Right renal pelvis (tissue), 4 donors: ENCODE measurements at regions not wholly inside any gene's neighbourhood (a gene's known extent, or its start where the extent isn't known, plus 50 kb on each side); places are given as distances from the start of the nearest gene placed in this dataset.

Source experiments
- DNase-seq, 4 donors: peaks; one replicate each; pipeline ENCODE4 v3.0.0-alpha.2; 2013; ENCODE audit warnings: low read depth in 4 of 4, low spot score in 3 of 4, missing footprints in 1 of 4

DNA sequence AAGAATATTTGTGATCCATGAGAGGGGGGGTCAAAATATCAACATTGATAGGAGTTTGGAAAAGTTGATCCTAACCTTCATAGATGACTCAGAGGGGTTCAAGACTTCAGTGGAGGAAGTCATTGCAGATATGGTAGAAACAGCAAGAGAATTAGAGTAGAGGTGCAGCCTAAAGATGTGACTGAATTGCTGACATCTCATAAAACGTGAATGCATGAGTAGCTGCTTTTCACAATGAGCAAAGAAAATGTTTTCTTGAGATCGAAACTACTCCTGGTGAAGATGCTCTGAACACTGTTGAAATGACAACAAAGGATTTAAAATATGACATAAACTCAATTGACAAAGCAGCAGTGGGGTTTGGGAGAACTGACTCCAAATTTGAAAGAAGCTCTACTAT lies 700.7 kb upstream of the FZD8 start:
- no peak for DNase-seq

DNA sequence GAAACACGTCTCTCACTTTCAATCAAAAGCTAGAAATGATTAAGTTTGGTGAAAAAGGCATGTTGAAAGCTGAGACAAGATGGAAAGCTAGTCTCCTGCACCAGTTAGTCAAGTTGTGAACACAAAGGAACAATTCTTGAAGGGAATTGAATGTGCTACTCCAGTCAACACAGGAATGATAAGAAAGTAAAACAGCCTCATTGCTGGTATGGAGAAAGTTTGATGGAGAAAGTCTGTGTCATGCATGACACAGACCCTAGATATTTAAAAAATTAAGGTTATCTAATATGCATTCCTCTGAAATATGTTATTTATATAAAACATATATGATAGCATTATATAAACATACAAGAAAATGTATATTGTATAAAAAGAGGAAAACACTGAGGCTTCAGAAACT lies 699.4 kb upstream of the FZD8 start:
- DNase-seq, result no peak

DNA sequence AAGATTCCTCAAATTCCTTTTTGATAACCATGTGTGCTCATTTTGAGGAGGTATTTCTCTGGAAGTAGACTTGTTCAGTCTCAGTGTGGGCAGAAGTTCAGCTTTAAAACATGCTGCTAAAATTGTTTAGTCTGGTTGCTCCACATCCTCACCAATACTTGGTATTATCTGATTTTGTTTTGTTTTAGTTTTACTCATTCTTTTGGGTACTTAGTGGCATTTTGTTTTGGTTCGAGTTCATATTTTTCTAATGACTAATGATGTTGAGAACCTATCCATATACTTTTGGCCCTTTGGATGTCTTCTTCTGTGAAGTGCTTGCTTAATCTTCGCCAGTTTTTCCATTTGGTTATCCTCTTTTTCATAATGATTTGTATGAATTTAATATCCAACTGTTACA lies 694.2 kb upstream of the FZD8 start:
- no peak for DNase-seq

DNA sequence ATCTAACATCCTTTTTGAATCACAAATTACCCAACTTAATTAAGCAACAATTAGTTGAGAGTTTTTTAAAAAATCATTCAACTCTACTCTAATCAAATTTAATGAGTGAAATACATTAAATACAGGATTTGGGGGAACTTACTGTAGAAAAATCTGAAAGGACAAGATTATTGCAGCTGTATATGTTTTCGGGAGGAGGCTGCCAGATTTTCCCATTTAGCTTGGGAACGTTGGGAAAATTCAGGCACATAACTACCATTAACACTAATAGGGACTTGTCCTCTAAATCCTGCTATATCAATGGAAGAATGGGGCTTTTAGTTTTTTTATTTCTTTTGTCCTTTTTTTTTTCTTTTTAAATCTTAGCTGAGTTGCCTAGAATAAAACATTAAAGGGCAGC lies 691.4 kb upstream of the FZD8 start:
- DNase-seq, result no peak

DNA sequence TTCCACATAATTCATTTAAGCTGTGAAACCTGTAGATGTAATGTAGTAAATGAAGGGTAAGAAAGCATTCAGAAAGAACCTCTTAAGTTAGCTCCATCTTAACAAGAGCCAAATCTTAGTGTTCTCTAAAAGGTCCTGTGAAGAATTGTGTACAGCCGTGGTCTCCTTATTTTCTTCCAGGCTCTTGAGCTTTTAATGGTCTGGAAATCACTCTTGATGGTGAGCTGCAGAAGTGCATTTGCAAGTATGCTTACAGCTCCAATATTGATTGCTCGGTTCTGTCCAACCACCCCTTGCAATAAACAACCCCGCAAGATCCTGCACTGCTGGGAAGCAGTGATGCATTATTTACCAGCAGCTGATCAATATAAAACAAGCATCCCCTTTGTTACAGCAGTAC lies 690.8 kb upstream of the FZD8 start:
- DNase-seq, result no peak

GRCh38 chr10:36331121-36331520 lies 689.0 kb upstream of the FZD8 start:
- DNase-seq, result no peak

DNA sequence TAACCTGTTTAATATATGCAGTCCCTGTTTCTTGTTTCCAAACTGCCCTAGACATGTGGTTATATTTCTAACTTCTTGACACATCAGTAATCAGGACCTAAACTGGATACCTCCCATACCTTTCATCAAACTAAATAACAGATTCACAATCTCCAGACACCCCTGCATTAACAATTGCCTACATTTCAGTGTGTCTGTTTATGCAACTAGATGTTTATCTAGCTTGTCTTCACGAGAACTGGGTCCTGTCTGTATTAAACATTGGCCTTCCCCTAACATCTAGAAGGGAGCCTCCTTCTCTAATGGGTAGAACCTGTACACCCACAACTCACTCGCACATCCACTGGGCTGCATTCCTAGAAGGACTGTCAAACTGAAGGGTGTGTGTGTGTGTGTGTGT lies 683.7 kb upstream of the FZD8 start:
- DNase-seq, result no peak

- no peak for DNase-seq
Measured at GRCh38 chr10:36324831-36325230, 682.7 kb upstream of the FZD8 start.

DNA sequence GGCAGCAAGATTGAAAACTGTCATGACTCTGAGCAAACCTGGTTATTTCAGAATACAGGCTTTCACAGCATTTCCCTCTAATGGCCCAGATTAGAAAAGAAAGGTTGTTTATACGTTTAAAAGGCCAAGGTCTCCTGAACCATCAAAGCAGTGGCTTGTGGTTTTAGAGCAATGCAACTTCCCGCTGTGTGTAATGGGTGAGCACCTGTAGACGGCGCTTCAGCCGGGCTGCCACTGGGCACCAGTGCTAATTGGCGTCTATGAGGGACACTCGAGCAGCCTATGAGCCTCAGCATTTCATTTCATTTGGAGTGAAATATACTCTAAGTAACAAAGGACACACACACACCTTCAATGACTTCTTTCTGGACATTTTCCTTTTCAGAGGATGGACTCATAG lies 671.0 kb upstream of the FZD8 start:
- DNase-seq, result no peak

GRCh38 chr10:36303896-36304295 lies 661.8 kb upstream of the FZD8 start:
- DNase-seq, result no peak

- no peak for DNase-seq
Measured at GRCh38 chr10:36302086-36302485, 660.0 kb upstream of the FZD8 start.

DNA sequence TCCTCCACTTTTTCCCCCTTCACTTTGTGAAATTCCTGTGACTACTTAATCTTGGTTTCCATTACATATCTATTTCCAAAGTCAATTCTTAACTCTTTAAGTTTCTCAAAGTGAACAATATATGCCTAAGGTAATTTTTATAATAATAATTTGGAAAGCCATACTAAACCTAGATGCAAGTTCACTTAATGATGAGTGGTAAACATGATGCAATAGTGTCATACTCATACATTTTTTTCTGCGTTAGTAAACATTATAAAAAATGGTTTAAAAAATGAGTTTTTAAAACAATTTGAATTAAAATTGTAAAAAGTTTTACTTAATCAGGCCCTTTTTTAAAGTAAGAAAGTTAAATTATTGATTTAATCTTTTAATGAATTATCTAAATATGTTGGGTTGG lies 659.4 kb upstream of the FZD8 start:
- DNase-seq, result no peak

- no peak for DNase-seq
Measured at GRCh38 chr10:36301139-36301538, 659.0 kb upstream of the FZD8 start.

- DNase-seq, result no peak
Measured at GRCh38 chr10:36283827-36284226, 641.7 kb upstream of the FZD8 start.

DNA sequence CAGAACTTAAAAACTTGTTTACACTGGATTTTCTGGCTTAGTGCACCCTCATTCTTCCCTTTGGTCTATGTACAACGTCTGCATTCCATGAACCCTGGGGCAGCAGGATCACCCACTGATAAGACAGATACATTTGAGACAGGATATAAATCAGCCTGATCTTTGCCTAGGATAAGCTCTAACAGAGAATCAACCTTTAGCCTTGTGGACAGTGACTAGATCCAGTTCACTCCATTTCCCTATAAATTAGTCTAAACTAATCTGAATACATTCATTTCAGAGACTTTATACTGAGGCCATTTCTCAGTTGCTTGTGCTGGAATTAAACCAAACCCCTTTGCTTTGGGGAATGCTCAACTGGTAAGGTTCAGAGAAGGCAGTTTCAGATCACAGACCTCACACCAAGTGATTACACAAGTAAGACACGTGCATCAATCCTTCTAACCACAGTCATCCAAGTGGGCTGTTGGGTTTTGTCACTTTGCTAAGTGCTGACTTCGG lies 639.8 kb upstream of the FZD8 start:
- DNase-seq, result no peak

- no peak for DNase-seq
Measured at GRCh38 chr10:36280890-36281499, 638.9 kb upstream of the FZD8 start.

DNA sequence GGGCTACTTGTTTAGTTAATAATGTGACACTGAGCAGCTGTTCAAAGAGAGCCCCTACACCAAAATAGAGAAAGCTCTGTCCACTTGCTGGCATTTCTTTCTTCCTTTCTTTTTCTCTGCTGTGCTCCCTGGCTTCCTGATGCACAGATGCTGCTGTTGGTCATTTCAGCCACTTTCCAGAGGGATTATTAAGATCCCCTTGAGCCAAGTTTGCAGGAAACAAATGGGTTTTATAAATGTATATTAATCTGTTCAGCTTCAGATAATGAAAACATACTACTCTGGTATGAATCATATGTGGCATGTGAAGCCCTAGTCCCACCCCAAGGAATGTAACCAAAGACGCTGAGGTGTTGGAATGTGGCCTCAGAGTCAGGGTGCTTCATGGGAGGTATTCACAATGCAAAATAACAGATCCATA lies 638.2 kb upstream of the FZD8 start:
- DNase-seq, result peak in 1 of 4 donors; percentile 22

DNA sequence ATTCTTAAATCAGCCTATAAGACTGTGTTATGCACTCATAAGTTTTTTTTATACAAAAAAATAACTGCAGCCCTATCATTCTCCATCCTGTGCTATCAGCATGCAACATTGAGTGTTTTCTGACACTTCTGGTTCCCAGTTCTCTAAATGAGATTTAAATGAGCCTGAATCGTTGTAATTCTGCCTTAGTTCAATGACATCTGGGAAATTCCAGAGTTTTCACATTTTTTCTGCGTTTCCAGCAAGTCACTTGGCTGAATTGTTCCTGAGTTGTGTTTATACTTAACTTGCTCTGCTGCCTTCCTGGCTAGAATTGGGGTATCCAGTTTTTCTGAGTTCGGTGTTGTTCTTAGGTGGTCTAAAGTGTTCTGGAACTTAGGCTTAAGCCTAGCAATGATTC lies 636.1 kb upstream of the FZD8 start:
- DNase-seq, result no peak

GRCh38 chr10:36277459-36277858 lies 635.4 kb upstream of the FZD8 start:
- no peak for DNase-seq

DNA sequence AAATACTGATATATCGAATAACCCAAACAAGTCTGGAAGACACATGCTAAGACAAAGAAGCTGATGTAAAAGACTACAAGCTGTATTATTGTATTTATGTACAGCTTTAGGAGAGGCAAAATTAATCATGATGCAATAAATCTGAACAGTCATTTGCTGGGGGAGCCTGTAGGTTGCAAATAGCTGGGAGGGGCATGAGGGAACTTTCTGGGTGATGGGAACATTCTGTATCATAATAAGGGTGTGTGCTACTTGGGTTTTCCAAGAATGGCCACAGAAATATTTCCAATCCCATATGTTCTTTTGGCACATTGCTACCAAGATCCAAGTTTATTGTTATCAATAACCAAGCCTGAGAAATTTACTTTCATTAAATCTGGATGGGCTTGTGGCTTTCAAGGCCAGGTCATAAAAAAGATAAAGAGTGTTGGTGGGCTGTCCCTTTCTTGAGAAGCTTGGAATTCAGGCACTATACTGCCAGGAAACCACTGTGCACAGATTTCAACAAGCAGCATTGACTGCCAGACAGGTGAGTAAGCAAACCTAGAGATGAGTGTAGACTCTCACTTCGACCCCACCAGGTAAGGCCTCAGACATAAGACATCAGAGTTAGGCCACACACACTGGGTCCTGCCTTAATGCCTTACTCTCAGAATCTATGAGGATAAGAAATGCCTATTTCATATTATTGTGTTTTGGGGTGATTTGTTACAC lies 629.7 kb upstream of the FZD8 start:
- DNase-seq, result no peak

GRCh38 chr10:36269222-36269621 lies 627.1 kb upstream of the FZD8 start:
- DNase-seq, result no peak

DNA sequence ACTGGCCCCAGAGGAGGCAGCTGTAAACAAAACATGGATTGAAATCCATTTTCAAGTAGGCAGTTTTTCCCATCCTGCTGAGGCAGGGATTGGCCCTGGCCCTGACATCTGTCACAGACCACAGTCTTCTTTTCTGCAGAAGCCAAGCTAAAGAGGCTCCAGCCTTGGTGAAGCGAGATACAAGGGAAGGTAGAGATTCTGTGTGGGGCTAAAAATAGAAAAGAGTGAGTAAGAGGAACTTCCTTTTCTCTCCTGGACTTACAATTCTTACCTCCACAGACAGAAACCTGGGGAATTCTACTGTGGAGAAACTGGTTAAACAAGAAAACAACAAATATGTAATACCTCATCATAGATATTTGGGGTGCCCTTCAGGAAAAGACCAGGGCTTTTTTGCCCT lies 624.8 kb upstream of the FZD8 start:
- no peak for DNase-seq

- no peak for DNase-seq
Measured at GRCh38 chr10:36265741-36266140, 623.6 kb upstream of the FZD8 start.
